Femur (tissue), 1 donor: ENCODE measurements at regions not wholly inside any gene's neighbourhood (a gene's known extent, or its start where the extent isn't known, plus 50 kb on each side); places are given as distances from the start of the nearest gene placed in this dataset.
"Not testable (repeated sequence)": the region's sequence is repeated elsewhere in the genome, so short reads cannot be mapped to it uniquely, and the experiment has no call there.

Experiments
- DNase-seq: peaks from one replicate; pipeline ENCODE4 v3.0.0-alpha.2; 2017

- no peak for DNase-seq
Observed at GRCh38 chr2:219727771-219728429, 100.5 kb downstream of the SLC4A3 start.

- no peak for DNase-seq
Observed at GRCh38 chr2:219728991-219729487, 101.6 kb downstream of the SLC4A3 start.

GRCh38 chr2:219731173-219731572 is 103.7 kb downstream of the SLC4A3 start:
- no peak for DNase-seq

GRCh38 chr2:219733106-219733505 is 105.7 kb downstream of the SLC4A3 start:
- DNase-seq = no peak

- no peak for DNase-seq
Observed at GRCh38 chr2:219733746-219734145, 106.3 kb downstream of the SLC4A3 start.

GRCh38 chr2:219736209-219736608 is 108.8 kb downstream of the SLC4A3 start:
- DNase-seq = peak; percentile 67

GRCh38 chr2:219737270-219737691 is 109.9 kb downstream of the SLC4A3 start:
- DNase-seq = peak; percentile 56

GRCh38 chr2:219739066-219739465 is 111.6 kb downstream of the SLC4A3 start:
- peak; percentile 32 for DNase-seq

GRCh38 chr2:219739866-219740440 is 112.5 kb downstream of the SLC4A3 start:
- no peak for DNase-seq

GRCh38 chr2:219743548-219743947 is 116.1 kb downstream of the SLC4A3 start:
- no peak for DNase-seq

- no peak for DNase-seq
Observed at GRCh38 chr2:219744066-219744465, 116.6 kb downstream of the SLC4A3 start.

GRCh38 chr2:219744600-219744999 is 117.2 kb downstream of the SLC4A3 start:
- DNase-seq = no peak

GRCh38 chr2:219747637-219748036 is 120.2 kb downstream of the SLC4A3 start:
- no peak for DNase-seq

GRCh38 chr2:219748671-219749570 is 121.5 kb downstream of the SLC4A3 start:
- DNase-seq = no peak

- DNase-seq = not testable (repeated sequence)
Observed at GRCh38 chr2:219751121-219751520, 123.7 kb downstream of the SLC4A3 start.

- no peak for DNase-seq
Observed at GRCh38 chr2:219752726-219753125, 125.3 kb downstream of the SLC4A3 start.

GRCh38 chr2:219758907-219759680 is 131.7 kb downstream of the SLC4A3 start:
- DNase-seq = no peak

GRCh38 chr2:219759801-219760200 is 132.4 kb downstream of the SLC4A3 start:
- no peak for DNase-seq

- no peak for DNase-seq
Observed at GRCh38 chr2:219765231-219765911, 137.9 kb downstream of the SLC4A3 start.

- DNase-seq = no peak
Observed at GRCh38 chr2:219766658-219767057, 139.2 kb downstream of the SLC4A3 start.

GRCh38 chr2:219769090-219769910 is 141.9 kb downstream of the SLC4A3 start:
- peak; percentile 83 for DNase-seq
